ENCODE measurements at regions not wholly inside any gene's neighbourhood (a gene's known extent, or its start where the extent isn't known, plus 50 kb on each side); places are given as distances from the start of the nearest gene placed in this dataset.

DNA sequence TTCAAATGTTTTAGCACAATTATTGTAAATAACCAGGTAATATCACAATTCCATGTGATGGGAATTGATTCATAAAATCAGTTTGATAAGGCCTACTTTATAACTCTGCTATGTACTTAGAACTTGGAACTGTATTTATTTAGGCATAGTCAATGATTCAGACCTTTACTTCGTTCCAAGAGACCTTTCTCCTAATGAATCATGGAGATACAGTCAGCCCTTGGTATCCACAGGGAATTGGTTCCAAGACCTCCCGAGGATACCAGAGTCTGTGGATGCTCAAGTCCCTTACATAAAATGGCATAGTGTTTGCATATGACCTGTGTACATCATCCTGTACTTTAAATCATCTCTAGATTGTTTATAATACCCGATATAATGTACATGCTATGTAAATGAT lies 60.8 kb upstream of the UMPS start:
- no peaks in the 10 kb centered on the region for H3K9me3 ChIP-seq
- peaks cover 48% of the 10 kb centered on the region for H3K36me3 ChIP-seq
- peaks cover 0 to 5% of the 10 kb centered on the region in 2 donors for H3K4me1 ChIP-seq (ENCODE audit: control insufficient read depth in 1 of 2, low read depth in 2 of 2)
- TF ChIP-seq, protein P1, sequence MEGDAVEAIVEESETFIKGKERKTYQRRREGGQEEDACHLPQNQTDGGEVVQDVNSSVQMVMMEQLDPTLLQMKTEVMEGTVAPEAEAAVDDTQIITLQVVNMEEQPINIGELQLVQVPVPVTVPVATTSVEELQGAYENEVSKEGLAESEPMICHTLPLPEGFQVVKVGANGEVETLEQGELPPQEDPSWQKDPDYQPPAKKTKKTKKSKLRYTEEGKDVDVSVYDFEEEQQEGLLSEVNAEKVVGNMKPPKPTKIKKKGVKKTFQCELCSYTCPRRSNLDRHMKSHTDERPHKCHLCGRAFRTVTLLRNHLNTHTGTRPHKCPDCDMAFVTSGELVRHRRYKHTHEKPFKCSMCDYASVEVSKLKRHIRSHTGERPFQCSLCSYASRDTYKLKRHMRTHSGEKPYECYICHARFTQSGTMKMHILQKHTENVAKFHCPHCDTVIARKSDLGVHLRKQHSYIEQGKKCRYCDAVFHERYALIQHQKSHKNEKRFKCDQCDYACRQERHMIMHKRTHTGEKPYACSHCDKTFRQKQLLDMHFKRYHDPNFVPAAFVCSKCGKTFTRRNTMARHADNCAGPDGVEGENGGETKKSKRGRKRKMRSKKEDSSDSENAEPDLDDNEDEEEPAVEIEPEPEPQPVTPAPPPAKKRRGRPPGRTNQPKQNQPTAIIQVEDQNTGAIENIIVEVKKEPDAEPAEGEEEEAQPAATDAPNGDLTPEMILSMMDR (IDR thresholded peaks at IDR 0.05) = no peak
- ATAC-seq (ENCODE audit: insufficient number of reproducible peaks, low FRiP score, low read depth) (no peak), DNase-seq (ENCODE audit: low spot score) (no peak)
- H3K27ac ChIP-seq = no peak overlapping the region
- H3K4me3 ChIP-seq = no peak overlapping the region
- no peaks in the 10 kb centered on the region for H3K27me3 ChIP-seq (replicated peaks; ENCODE audit: insufficient read depth)

- Histone ChIP-seq H3K4me1 (ENCODE audit: control insufficient read depth in 1 of 2, low read depth in 2 of 2) (no peaks in the 10 kb centered on the region), H3K4me3 (no peak overlapping the region), H3K36me3 (peaks cover 51% of the 10 kb centered on the region), H3K27me3 (replicated peaks; ENCODE audit: insufficient read depth) (no peaks in the 10 kb centered on the region), H3K9me3 (no peaks in the 10 kb centered on the region), H3K27ac (no peak overlapping the region)
- TF ChIP-seq, protein P1 (IDR thresholded peaks at IDR 0.05) = no peak
- DNase-seq (ENCODE audit: low spot score) (no peak), ATAC-seq (ENCODE audit: insufficient number of reproducible peaks, low FRiP score, low read depth) (no peak)
Measured at GRCh38 chr3:124671106-124671505, 59.1 kb upstream of the UMPS start.

GRCh38 chr3:124674336-124674735 lies 55.9 kb upstream of the UMPS start:
- Histone ChIP-seq H3K4me3 (no peak overlapping the region), H3K9me3 (no peaks in the 10 kb centered on the region), H3K36me3 (peaks cover 53% of the 10 kb centered on the region), H3K27me3 (replicated peaks; ENCODE audit: insufficient read depth) (no peaks in the 10 kb centered on the region), H3K27ac (no peak overlapping the region), H3K4me1 (ENCODE audit: control insufficient read depth in 1 of 2, low read depth in 2 of 2) (no peaks in the 10 kb centered on the region)
- TF ChIP-seq, protein P1 (IDR thresholded peaks at IDR 0.05) = no peak
- ATAC-seq (ENCODE audit: insufficient number of reproducible peaks, low FRiP score, low read depth) (no peak), DNase-seq (ENCODE audit: low spot score) (no peak)

DNA sequence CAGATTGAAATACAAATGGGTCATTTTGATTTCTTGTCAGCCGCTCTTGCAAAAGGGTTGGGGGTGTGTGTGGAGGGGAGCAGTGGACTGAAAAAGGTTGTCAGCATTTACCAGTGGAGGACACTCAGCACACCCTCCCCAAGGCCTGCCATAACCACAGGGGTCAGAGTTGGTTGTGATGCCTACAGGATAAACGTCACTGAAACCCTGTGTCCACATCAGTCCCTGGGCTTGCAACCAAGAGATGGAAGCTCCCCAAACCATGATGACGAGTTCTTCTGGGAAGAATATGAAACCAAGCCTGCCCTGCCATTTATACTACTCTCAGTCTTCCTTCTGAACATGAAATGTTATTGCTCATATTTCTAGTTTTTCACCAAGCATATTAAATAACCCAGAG lies 54.0 kb upstream of the UMPS start:
- H3K4me3 ChIP-seq = no peak overlapping the region
- no peaks in the 10 kb centered on the region for H3K4me1 ChIP-seq (ENCODE audit: control insufficient read depth in 1 of 2, low read depth in 2 of 2)
- no peak for ATAC-seq (ENCODE audit: insufficient number of reproducible peaks, low FRiP score, low read depth)
- peaks cover 58% of the 10 kb centered on the region for H3K36me3 ChIP-seq
- H3K27me3 ChIP-seq (replicated peaks; ENCODE audit: insufficient read depth) = no peaks in the 10 kb centered on the region
- DNase-seq (ENCODE audit: low spot score) = no peak
- no peak overlapping the region for H3K27ac ChIP-seq
- no peaks in the 10 kb centered on the region for H3K9me3 ChIP-seq
- TF ChIP-seq, protein P1 (IDR thresholded peaks at IDR 0.05) = no peak

DNA sequence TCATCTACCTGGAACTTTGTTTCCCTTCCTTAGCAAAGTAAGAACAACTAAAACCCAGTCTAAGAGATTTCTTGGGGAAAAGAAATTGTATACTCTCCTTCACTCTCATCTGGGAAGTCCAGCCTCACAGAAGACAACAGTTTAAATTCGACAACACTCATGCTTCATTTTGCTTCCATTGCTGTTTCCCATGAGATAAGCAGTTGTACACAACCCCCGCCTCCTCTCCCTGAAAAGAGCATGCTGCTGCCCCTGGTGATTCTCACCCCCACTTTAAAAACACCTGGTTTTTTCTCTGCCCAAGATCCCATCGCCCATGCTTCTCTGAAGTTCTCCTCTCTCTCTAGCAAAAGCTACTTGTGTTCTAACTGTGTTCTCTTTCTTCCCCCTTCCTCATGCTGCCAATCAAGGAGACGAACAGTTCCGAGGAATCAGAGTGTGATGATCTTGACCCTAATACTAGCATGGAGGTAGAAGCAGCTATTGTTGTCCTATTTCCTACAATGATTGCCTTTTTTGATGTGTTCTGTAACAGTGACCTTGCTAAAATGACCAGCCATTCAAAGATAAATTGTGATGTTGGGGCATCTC lies 51.1 kb upstream of the UMPS start:
- TF ChIP-seq, protein P1 (IDR thresholded peaks at IDR 0.05) = no peak
- H3K36me3 ChIP-seq = peaks cover 47% of the 10 kb centered on the region
- no peak for DNase-seq (ENCODE audit: low spot score)

More for the DNA sequence above, 51.1 kb upstream of the UMPS start:
- H3K9me3 ChIP-seq = no peaks in the 10 kb centered on the region
- no peak for ATAC-seq (ENCODE audit: insufficient number of reproducible peaks, low FRiP score, low read depth)
- H3K27ac ChIP-seq = no peak overlapping the region
- no peak overlapping the region for H3K4me3 ChIP-seq
- H3K27me3 ChIP-seq (replicated peaks; ENCODE audit: insufficient read depth) = no peaks in the 10 kb centered on the region
- no peaks in the 10 kb centered on the region for H3K4me1 ChIP-seq (ENCODE audit: control insufficient read depth in 1 of 2, low read depth in 2 of 2)
